ENCODE measurements at regions not wholly inside any gene's neighbourhood (a gene's known extent, or its start where the extent isn't known, plus 50 kb on each side); places are given as distances from the start of the nearest gene placed in this dataset.

GRCh38 chrX:46340696-46341095 is 204.5 kb downstream of the ZNF674 start:
- TF ChIP-seq, protein P1, sequence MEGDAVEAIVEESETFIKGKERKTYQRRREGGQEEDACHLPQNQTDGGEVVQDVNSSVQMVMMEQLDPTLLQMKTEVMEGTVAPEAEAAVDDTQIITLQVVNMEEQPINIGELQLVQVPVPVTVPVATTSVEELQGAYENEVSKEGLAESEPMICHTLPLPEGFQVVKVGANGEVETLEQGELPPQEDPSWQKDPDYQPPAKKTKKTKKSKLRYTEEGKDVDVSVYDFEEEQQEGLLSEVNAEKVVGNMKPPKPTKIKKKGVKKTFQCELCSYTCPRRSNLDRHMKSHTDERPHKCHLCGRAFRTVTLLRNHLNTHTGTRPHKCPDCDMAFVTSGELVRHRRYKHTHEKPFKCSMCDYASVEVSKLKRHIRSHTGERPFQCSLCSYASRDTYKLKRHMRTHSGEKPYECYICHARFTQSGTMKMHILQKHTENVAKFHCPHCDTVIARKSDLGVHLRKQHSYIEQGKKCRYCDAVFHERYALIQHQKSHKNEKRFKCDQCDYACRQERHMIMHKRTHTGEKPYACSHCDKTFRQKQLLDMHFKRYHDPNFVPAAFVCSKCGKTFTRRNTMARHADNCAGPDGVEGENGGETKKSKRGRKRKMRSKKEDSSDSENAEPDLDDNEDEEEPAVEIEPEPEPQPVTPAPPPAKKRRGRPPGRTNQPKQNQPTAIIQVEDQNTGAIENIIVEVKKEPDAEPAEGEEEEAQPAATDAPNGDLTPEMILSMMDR (IDR thresholded peaks at IDR 0.05) = no peak
- TF ChIP-seq, protein P2, sequence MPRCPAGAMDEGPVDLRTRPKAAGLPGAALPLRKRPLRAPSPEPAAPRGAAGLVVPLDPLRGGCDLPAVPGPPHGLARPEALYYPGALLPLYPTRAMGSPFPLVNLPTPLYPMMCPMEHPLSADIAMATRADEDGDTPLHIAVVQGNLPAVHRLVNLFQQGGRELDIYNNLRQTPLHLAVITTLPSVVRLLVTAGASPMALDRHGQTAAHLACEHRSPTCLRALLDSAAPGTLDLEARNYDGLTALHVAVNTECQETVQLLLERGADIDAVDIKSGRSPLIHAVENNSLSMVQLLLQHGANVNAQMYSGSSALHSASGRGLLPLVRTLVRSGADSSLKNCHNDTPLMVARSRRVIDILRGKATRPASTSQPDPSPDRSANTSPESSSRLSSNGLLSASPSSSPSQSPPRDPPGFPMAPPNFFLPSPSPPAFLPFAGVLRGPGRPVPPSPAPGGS (IDR thresholded peaks at IDR 0.05) = no peak
- TF ChIP-seq SREBF2 (IDR thresholded peaks at IDR 0.05) (no peak), PBX3 (IDR thresholded peaks at IDR 0.05) (no peak), MAFK (IDR thresholded peaks at IDR 0.05; ENCODE audit: partially characterized antibody) (no peak), RCOR1 (IDR thresholded peaks at IDR 0.05; ENCODE audit: low read depth, low read length) (no peak), RAD21 (conservative IDR thresholded peaks at IDR 0.05 in 1 of 2, IDR thresholded peaks at IDR 0.05 in 1 of 2) (no peak)
